GM18511 (cell line): ENCODE measurements at regions not wholly inside any gene's neighbourhood (a gene's known extent, or its start where the extent isn't known, plus 50 kb on each side); places are given as distances from the start of the nearest gene placed in this dataset.

Experiments used
- ATAC-seq: cut with Tn5 transposase; IDR thresholded peaks from one replicate; pipeline ENCODE4 v1.9.1; 2021; ENCODE audit warnings: mild to moderate bottlenecking, moderate library complexity; ENCODE audit not compliant: unreplicated experiment

DNA sequence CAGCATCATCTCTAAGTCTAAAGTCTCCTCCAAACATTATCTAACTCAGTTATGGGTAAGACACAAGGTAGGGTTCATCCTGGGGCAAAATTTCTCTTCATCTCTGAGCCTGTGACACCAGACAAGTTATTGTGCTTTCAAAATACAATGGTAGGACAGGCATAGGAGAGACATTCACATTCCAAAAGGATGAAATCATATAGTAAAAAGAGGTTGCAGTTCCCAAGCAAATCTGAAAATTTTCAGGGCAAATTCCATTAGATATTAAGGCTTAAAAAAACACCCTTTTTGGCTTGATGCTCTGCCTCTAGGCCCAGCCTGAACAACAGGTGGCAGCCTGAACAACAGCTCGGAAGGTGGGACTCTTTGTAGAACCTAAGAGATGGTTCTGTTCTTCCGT is 448.3 kb upstream of the SLIT2 start:
- ATAC-seq = no peak

DNA sequence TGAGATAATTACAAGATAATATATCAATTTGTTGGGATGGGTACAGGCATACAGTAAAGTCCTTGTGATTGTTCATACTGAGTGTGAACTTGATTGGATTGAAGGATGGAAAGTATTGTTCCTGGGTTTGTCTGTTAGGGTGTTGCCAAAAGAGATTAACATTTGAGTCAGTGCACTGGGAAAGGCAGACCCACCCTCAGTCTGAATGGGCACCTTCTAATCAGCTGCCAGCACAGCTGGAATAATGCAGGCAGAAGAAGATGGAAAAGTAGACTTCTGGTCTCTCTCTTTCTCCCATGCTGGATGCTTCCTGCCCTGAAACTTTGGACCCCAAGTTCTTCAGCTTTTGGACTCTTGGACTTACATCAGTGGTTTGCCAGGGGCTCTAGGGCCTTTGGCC is 457.9 kb upstream of the SLIT2 start:
- ATAC-seq = no peak

DNA sequence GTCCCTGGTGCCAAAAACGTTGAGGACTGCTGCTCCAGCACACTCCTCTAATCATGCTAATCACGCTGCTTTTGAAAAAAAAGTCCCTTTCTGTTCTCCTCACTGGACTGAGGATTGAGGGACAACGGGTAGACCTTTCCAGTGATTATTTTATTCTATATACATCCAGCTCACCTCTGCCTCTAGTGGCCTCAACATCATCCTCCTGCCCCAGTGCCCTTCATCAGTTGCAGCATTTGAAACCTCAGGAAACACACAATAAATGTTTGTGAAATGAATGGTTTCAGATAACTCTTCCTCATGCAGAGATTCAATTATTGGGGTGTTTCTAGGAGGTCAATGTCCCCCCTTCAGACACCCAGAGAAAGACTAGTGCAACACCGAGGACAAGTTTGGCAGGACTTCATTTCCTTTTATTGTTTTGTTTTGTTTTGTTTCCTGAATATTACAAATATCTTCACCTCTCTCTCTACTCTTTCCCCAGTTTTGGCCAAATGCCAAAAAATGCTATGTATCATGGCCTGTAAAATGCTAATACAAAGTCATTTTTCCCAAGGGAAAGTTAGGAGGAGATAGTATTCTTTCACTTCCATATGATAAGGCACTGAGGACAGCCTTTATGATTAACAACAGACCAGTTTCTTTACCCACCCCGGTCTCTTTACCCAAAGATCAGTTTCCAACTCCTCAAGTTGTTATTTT is 460.1 kb upstream of the SLIT2 start:
- no peak for ATAC-seq

DNA sequence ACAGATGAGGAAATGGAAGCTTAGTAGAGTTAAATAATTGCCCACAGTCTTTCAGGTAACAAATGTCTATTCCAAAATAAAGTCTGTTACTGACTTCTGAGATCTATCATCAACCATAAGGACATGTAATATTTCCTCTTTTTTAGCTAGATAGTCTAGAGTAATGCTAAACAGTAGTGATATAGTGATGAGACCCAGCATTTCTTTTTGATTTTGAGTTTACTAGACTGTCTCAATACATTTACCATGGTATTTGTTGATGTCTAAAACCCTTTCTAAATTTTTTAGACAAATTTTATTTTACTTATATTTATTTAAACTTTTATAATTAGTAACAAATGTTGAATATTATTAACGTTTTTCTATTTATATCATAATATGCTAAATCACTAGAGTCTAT is 465.1 kb upstream of the SLIT2 start:
- ATAC-seq = no peak

DNA sequence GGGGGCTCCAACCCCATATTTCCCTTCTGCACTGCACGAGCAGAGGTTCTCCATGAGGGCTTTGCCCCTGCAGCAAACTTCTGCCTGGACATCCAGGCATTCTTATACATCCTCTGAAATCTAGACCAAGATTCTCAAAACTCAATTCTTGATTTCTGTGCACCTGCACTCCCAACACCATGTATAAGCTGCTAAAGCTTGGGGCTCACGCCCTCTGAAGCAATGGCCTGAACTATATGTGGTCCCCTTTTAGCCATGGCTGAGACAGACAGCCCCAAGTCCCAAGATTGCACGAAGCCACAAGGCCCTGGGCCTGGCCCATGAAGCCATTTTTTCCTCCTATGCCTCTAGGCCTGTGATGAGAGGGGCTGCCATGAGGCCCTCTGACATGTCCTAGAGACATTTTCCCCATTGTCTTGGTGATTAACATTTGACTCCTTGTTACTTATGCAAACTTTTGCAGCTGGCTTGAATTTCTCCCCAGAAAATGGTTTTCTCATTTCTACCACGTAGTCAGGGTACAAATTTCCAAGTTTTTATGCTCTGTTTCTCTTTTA is 468.0 kb upstream of the SLIT2 start:
- no peak for ATAC-seq

DNA sequence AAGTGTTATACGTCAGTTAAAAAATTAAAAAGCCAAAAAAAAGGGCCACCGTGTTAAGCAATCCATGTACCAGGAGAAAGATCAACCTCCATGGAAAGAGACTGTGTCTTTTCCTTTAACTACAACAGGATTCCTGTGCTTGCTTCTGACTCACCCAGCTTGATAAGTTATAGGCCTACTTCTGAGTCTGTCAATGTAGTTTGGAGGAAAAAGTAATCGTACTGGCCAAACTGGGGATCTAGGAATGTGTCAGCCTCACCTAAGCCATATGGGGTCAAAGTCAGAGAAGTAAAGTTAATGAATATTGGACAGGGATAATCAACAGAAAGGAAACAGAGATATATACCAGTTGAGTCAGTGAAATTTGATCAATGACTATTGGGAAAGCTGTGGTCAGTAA is 470.8 kb upstream of the SLIT2 start:
- no peak for ATAC-seq

DNA sequence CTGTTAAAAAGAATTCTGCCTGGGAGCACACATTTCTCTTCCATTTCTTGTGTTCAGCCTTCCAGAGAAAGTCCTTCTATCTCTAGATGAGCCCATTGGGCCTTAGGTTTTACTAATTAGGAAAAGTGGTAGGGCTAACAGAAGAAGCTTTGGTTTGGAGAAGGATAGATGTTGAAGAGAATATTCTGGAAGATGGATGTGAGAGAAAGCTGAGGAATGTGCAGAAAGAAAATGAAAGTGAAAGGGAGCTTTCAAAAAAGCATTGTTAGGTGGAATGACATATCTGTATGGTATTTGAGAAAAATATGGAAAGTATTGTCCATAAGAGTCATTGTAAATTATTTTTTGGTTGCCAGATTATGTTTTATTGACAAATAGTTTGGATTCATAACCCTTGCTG is 474.8 kb upstream of the SLIT2 start:
- ATAC-seq = no peak

DNA sequence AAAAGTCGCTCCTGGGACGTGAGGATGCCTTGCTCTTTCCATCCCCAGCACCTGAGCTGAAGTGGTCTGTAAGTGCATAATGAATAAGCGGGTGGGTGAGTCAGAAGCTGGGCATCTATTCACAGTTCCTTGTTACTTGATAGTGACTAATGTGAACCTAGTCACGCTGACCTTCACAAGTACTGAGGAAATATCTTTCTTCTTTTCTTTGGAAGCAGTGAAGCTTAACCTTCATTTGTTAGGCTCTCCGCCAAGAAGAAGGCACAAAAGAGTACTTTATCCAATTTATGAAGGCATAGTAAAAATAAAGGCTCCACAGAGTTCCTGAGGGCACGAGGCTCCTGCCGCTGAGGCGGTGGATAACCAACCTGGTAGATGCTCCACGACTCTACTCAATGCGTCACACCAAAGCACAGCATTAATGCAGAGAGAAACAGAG is 475.7 kb upstream of the SLIT2 start:
- no peak for ATAC-seq

DNA sequence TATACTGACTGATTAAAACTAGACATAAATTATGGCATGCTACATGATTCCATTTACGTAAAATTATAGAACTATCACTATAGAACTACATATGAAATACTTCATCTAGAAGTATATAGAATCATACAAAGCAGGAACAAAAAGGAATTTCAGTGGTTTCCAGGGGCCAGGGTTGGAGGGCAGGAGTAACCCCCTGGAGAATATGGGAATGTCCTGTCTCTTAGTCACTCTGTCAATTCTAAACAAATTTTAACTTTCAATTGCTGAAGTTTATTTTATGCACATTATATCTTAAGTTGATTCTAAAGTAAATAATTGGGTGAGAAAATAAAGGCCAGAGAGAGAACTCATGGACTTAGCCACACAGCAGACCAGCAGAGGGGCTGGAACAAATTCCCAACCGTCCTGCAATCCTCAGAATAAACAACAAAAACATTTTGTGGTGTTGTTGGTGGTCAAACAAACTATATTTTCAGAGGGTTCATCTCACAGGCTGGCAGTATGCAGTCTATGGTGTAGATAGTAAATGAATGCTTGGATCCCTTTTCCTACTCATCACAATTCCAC is 476.9 kb upstream of the SLIT2 start:
- no peak for ATAC-seq

DNA sequence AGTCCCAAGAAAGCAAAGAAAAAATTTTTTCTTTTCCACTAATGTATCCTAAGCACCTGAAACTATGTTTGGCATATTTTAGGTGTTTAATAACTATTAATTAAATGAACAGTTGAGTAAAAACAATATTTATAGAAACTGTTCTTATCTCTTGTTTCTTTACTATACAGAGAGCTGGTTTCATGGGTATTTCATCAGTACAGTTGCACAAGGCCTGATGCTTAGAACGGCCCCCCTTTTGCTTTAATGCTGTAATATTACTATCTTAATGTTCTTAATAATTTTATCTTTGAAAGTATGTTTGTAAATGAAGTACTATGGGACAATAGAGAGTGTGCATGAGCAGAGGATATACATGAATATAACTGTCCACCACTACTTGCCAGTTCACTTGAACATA is 479.1 kb upstream of the SLIT2 start:
- ATAC-seq = no peak

DNA sequence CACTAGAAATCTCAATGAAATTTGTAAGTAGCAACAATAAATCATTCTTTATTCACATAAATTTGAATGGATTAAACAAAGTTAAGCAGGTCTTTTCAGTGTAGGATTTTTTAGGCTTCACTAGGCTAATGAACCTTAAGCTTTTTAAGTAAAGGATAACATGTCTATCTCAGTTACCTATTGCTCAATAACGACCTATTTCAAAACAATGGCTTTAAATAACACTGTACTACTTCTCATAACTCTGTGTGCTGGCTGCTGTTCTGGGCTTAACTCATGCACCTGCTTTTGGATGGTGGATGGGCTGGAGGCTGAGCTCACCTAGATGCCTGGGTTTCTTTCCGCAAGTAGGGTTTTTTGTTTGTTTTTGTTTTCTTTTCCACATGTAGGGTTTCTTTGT is 495.0 kb upstream of the SLIT2 start:
- no peak for ATAC-seq

DNA sequence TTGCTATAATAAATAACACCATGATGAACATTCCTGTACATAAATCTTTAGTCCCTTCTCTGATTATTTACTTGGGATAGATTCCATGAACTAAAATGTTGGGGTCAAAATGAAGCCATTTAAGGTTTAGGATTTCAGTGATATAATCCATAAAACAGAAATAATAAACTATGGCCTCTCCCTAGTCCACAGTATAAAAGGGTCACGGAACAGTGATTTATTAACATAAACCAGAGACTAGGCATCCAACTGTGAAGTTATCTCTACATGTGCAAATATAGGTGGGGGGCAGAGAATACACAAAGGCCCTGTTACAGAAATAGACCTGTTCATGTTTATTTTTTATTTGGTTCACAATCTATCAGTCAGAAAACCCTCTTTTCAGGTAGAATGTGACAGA is 499.1 kb upstream of the SLIT2 start:
- no peak for ATAC-seq

DNA sequence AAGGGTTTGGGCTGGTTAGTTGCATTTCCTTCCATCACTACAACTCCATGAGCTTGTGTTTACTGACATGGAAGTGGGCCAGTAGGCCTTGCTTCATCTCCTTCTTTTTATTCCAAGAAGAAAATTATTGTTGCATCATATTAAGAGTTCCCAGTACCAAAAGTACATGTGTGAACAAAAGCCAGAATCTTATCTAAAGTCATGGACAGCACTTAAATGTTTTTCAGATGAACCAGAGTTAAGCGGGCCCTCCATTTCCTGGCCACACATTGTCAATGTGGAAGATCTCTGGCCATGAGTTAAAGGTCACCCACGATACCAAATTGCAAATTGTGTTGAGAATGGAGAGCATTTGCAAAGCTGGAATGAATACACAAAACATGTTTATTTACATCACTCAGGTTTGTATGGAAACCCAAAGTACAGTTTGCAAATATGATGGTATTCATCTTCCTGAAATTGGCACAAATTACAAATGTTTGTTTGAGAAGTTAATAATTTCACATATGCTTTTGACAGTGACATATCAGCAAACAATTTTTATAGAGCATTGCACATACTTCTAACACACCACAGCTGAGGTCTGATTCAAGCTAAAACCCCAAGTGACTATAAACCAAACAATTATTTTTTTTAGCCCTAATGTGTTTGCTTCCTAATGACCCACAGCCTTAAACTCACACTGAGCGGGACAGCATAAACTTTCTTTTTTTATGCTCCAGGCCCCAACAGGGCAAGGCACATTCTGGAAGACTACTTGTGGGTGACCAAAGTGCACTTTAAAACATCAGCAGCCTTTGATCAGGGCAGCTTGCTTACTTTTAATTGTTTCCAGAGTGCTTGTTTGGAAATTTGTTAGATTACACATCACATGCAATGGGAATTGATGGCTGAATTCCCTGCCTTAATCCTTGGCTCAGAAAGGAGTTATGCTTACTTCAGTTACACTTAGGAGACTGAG is 502.9 kb upstream of the SLIT2 start:
- ATAC-seq = no peak

DNA sequence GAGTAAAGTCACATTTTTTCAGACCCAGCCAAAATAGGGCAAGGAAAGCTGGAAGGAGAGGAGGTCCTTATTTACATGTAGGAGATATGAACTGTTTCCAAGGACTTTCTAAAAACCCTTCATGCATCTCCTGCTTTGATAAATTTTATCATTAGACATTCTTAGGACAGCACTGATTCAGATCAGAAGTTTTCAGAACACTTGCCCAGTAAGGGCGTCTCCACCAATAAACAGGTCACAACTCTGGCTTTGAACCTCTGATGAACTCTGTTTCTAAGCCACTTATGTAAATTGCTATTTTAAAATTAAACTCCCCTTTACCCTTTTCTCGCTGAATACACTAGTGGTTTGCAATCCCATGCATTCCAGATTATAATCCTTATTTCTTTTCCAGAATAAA is 505.3 kb upstream of the SLIT2 start:
- no peak for ATAC-seq

DNA sequence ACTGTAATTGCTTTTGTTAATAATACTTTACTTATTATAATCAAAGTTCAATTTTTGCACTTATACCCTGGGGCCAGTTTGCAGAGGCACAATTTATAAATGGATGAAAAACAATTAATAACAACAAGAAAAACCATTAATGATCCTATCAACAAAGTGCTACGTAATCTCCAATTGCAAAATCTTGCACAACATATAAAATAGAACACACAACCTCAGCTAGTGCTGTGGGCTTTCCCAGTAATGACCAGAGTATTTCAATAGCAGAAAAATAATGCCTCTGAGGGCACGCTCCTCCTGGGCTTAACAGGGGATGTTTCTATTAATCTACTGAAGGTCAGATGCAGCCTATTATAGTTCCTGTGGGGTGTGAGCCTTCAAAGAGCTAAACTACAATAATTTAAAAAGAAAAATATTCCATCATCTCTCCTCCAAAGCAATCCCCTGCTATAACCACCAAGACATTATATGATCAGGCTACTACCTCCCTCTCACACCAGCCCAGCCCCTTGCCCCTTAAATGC is 508.5 kb upstream of the SLIT2 start:
- ATAC-seq = no peak

DNA sequence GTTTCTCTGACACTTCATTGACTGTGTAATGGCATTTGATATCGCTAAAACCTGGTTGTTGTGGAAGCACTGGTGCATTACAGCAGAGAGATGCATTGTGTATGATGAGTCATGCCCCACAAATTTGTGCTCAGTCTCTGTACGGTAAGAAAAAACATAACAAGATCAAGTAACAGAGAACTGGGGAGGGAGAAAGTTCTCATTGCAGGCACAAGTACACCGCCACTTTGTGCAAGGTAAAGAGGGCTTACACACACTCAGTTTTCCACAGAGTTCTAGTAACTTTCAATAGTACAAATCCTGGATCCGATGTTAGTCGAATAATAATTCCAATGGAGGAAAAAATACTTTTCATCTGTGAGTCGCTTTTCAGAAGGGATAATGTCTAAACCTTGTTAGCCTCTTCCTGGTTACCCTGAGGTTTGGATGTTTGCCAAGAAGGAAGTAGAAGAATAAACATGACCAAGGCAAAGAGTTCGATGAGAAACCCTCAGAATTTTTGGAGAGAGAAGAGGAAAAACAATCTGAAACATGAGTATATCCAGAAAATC is 512.5 kb upstream of the SLIT2 start:
- ATAC-seq = no peak

DNA sequence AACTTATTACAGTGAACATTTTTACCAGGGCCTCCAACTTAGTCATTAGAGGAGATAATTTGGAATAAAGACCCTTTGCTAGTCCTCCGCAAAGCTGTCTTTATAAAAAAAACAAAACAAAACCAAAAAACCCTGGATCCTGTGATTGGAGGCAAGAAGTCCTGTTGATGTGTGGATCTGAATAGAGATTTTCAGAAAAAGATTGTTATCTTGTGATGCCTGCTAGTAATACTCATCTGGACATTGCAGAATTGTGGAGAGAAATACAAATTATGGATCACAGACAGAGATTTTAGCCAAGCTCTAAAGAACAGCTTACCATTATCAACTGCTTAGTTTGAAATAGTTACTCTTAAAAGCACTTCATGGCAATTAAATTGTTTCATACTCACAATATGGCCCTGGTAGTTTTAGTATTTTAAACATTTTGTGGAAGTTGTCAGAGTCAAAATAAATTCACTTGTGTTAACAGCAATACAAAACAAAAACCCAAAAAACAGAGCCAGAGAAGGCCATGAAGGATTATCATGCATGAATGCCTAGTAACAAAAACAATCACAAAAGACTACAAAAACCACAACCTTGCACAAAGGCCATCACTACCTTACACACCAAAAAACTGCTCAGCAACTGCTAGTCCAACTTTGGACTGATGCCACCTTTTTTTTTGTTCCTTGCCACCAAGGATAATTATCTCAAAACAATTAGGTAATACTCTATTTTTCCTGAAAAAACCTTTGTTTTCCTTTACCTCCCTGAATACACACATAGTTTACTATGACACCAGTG is 514.5 kb upstream of the SLIT2 start:
- ATAC-seq = no peak

DNA sequence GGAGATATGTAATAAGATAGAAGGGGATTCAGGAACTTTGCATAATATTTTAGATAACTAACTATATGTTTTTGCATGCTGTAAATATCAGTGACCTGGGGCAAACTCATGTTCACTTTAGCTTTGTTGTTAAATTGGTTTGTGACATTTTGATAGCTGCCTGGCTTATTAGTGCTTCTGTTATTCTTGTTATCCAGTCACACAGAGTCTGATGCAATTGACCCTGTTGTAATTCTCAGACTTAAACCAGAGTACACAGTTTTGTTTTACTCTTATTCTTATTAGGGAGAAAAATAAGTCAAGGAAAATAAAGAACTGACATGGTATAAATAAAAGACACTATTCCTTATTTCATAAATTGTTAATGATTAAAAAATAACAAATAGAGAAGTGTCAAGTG is 516.7 kb upstream of the SLIT2 start:
- ATAC-seq = no peak

DNA sequence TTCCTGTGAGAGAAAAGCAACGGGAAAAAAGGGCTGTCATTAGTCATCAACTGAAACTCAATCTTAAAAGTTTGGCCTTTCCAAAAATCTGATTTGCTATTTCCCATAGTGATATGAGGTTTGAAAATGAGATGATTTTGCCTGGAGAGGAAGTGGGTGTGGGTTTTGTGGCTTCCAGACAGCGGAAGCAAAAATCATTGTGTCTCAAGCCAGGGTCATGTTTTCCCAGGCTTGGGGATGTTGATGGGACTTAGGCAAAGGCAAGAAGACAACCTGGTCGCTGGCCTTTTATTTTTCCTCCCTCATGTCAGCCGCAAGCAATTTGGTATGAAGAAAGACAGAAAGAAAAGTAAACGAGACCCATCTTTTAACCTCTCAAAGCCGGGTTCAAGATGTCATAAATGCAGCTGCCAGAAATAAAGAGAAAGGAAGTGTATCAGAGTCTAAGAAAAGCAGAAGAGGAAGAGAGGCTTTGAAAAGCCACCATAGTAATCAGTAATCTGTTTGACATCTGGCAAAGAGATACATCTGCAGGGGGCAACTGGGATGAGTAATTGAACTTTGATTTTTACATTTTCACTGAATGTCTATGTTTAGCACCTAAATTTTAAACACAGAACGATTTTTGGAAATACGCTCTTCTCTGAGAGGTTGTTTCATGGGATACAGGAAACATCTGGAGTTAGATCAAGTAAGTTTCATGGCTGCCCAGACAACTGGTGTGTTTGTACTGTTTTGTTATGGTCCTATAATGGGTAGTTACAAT is 521.6 kb upstream of the SLIT2 start:
- ATAC-seq = no peak

DNA sequence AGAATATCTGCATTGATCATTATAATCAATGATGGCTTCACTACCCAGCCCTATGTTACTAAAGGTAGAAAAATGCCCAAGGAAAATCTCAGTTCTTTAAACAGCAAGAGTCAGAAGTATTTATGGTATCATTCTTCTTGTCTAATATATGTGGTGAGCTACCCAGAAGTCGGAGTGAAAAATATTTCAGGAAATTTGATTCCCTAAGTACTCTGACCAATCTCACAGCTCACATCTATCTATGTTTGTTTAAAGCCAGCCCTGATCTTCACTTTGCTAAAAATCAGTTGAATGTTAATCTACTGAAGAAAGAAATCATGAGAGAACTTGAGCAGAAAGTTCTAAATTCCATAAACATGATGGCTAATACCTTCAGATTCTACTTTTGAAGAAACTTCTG is 522.9 kb upstream of the SLIT2 start:
- ATAC-seq = no peak
